HepG2 (cell line): ENCODE measurements at regions not wholly inside any gene's neighbourhood (a gene's known extent, or its start where the extent isn't known, plus 50 kb on each side); places are given as distances from the start of the nearest gene placed in this dataset.
A peak's percentile ranks its signal among the peaks of the same experiment; 100 is the strongest.

Source experiments
- BORCS8-MEF2B ChIP-seq: sonication (generic); formaldehyde crosslinking; IDR thresholded peaks from 2 replicates; pipeline ENCODE4 v1.8.0; 2022; ENCODE audit warnings: mild to moderate bottlenecking, missing genetic modification reagents
- EP300 ChIP-seq, 3 experiments: sonication (generic) in 1 of 3; formaldehyde crosslinking in 1 of 3; IDR thresholded peaks; 2 replicates each; pipeline versions ENCODE4 v1.5.1 to v1.6.1; 2011 to 2020; ENCODE audit warnings: low read depth in 2 of 3, low read length in 2 of 3, borderline replicate concordance in 1 of 3, improper control_type of control experiment in 1 of 3, mild to moderate bottlenecking in 1 of 3, missing genetic modification reagents in 1 of 3, moderate library complexity in 1 of 3
- FOSL2 ChIP-seq: sonication (generic); formaldehyde crosslinking; IDR thresholded peaks from 2 replicates; pipeline ENCODE4 v1.4.0; 2020; ENCODE audit warnings: missing genetic modification reagents
- GFI1 ChIP-seq: sonication (generic); formaldehyde crosslinking; IDR thresholded peaks from 2 replicates; pipeline ENCODE4 v1.5.0; 2020; ENCODE audit warnings: missing genetic modification reagents, mild to moderate bottlenecking, borderline replicate concordance
- HNRNPH1 ChIP-seq: fragments of 200-400 bp; formaldehyde crosslinking; optimal IDR thresholded peaks from 2 replicates; pipeline ENCODE3; 2017; ENCODE audit warnings: mild to moderate bottlenecking, low read depth, low read length
- NFE2 ChIP-seq: sonication (generic); formaldehyde crosslinking; IDR thresholded peaks from 2 replicates; pipeline ENCODE4 v1.4.0; 2020; ENCODE audit warnings: missing genetic modification reagents
- RBAK ChIP-seq: sonication (generic); formaldehyde crosslinking; IDR thresholded peaks from 2 replicates; pipeline ENCODE4 v1.5.1; 2020; ENCODE audit warnings: mild to moderate bottlenecking, missing genetic modification reagents
- RCOR2 ChIP-seq: IDR thresholded peaks from 2 replicates; pipeline ENCODE4 v1.6.1; 2016; ENCODE audit warnings: missing biosample characterization, missing genetic modification reagents
- SALL1 ChIP-seq: sonication (generic); formaldehyde crosslinking; IDR thresholded peaks from 2 replicates; pipeline ENCODE4 v1.8.0; 2022; ENCODE audit warnings: mild to moderate bottlenecking, missing genetic modification reagents
- SSRP1 ChIP-seq: IDR thresholded peaks from 2 replicates; pipeline ENCODE4 v1.6.1; 2016; ENCODE audit warnings: control low read depth
- TCF7 ChIP-seq: sonication (generic); IDR thresholded peaks from 2 replicates; pipeline ENCODE4 v1.6.1; 2016; ENCODE audit warnings: antibody characterized with exemption, low read depth
- YEATS2 ChIP-seq: sonication (generic); formaldehyde crosslinking; IDR thresholded peaks from 2 replicates; pipeline ENCODE4 v1.4.0; 2020; ENCODE audit warnings: missing genetic modification reagents, borderline replicate concordance
- ZFP36 ChIP-seq: fragments of 150-350 bp; IDR thresholded peaks from 2 replicates; pipeline ENCODE4 v1.6.1; 2018; ENCODE audit warnings: borderline replicate concordance, low read length, low read depth; ENCODE audit not compliant: partially characterized antibody
- ZMYM4 ChIP-seq: sonication (generic); formaldehyde crosslinking; IDR thresholded peaks from 2 replicates; pipeline ENCODE4 v1.8.1; 2023; ENCODE audit warnings: mild to moderate bottlenecking, missing genetic modification reagents
- ZNF33B ChIP-seq: sonication (generic); formaldehyde crosslinking; IDR thresholded peaks from 2 replicates; pipeline ENCODE4 v1.5.1; 2020; ENCODE audit warnings: mild to moderate bottlenecking, missing genetic modification reagents
- ZNF354B ChIP-seq: sonication (generic); formaldehyde crosslinking; IDR thresholded peaks from 2 replicates; pipeline ENCODE4 v1.8.0; 2022; ENCODE audit warnings: mild to moderate bottlenecking, missing genetic modification reagents
- ZNF644 ChIP-seq: IDR thresholded peaks from 2 replicates; pipeline ENCODE4 v1.6.1; 2016; ENCODE audit warnings: low read depth
- ZNF747 ChIP-seq: sonication (generic); formaldehyde crosslinking; IDR thresholded peaks from 2 replicates; pipeline ENCODE4 v1.8.1; 2023; ENCODE audit warnings: missing genetic modification reagents, mild to moderate bottlenecking, borderline replicate concordance
- ZNF792 ChIP-seq: IDR thresholded peaks from 2 replicates; pipeline ENCODE4 v1.6.1; 2016
- TF ChIP-seq, protein P1 (sequence below): sonication (generic); formaldehyde crosslinking; IDR thresholded peaks from 2 replicates; pipeline ENCODE4 v1.5.1; 2020; ENCODE audit warnings: mild to moderate bottlenecking, moderate library complexity, missing genetic modification reagents
- TF ChIP-seq, protein P2 (sequence below): sonication (generic); formaldehyde crosslinking; IDR thresholded peaks from 2 replicates; pipeline ENCODE4 v1.5.0; 2020; ENCODE audit warnings: mild to moderate bottlenecking, missing genetic modification reagents
- TF ChIP-seq, protein P3 (sequence below), 2 experiments: sonication (generic) in 1 of 2; formaldehyde crosslinking in 1 of 2; IDR thresholded peaks; 2 replicates each; pipeline versions ENCODE4 v1.4.0 to v1.6.1; 2018 to 2020; ENCODE audit warnings: missing genetic modification reagents in 2 of 2, borderline replicate concordance in 1 of 2, low read depth in 1 of 2, mild to moderate bottlenecking in 1 of 2, missing biosample characterization in 1 of 2
- TF ChIP-seq, protein P4 (sequence below): sonication (generic); formaldehyde crosslinking; IDR thresholded peaks from 2 replicates; pipeline ENCODE4 v1.4.0; 2020; ENCODE audit warnings: missing genetic modification reagents; ENCODE audit errors: not compliant biosample characterization

DNA sequence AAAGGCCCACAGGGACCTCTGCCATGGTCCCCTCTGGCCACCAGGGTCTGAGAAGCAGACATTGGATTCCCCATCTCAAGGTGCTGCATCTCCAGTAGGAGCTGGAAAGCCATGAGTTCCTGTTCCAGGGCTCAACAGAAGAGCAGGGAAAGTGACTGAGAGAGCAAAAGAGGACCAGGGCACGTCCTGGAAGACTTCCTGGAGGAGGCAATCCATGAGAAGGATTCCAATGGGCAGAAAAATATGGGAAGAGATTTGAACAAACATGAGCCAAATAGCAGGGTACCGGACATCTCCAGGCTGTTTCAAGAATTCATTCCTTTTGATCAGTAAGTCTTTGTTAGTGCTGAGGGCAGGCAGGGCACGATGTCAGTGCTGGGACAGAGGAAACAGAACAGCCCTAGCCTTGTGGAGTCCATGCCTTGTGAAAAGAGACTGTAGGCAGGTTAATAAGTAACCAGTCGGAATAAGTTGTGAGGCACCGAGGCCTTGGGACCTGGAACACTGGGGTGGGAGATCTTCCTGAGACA, 72.8 kb upstream of the TWIST2 start (continued):
- no peak for TF ChIP-seq NFE2 (CRISPR knock-in tag)
- no peak for TF ChIP-seq YEATS2 (CRISPR knock-in tag)
- TF ChIP-seq ZNF747: peak; percentile 12; the same call in 1 of the 2 replicates
- TF ChIP-seq ZNF354B: no peak
- TF ChIP-seq, protein P1, sequence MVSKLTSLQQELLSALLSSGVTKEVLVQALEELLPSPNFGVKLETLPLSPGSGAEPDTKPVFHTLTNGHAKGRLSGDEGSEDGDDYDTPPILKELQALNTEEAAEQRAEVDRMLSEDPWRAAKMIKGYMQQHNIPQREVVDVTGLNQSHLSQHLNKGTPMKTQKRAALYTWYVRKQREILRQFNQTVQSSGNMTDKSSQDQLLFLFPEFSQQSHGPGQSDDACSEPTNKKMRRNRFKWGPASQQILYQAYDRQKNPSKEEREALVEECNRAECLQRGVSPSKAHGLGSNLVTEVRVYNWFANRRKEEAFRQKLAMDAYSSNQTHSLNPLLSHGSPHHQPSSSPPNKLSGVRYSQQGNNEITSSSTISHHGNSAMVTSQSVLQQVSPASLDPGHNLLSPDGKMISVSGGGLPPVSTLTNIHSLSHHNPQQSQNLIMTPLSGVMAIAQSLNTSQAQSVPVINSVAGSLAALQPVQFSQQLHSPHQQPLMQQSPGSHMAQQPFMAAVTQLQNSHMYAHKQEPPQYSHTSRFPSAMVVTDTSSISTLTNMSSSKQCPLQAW (CRISPR knock-in tag): peak; percentile 95
- no peak for TF ChIP-seq EP300 (IDR thresholded peaks at IDR 0.05; ENCODE audit: low read depth in 2 of 2, low read length in 2 of 2)
- no peak for TF ChIP-seq EP300 (CRISPR knock-in tag; IDR thresholded peaks at IDR 0.05; ENCODE audit: borderline replicate concordance)
- TF ChIP-seq HNRNPH1: no peak
- TF ChIP-seq ZFP36: peak; percentile 97
- TF ChIP-seq RCOR2 (CRISPR knock-in tag): peak; percentile 75; the same call in 1 of the 2 replicates
- no peak for TF ChIP-seq ZMYM4 (CRISPR knock-in tag)
- TF ChIP-seq FOSL2 (CRISPR knock-in tag): peak; percentile 36
- 0 out of 2 replicates have a peak, but pooled peaks have one; percentile 23 for TF ChIP-seq SALL1 (CRISPR knock-in tag)
- TF ChIP-seq, protein P2, sequence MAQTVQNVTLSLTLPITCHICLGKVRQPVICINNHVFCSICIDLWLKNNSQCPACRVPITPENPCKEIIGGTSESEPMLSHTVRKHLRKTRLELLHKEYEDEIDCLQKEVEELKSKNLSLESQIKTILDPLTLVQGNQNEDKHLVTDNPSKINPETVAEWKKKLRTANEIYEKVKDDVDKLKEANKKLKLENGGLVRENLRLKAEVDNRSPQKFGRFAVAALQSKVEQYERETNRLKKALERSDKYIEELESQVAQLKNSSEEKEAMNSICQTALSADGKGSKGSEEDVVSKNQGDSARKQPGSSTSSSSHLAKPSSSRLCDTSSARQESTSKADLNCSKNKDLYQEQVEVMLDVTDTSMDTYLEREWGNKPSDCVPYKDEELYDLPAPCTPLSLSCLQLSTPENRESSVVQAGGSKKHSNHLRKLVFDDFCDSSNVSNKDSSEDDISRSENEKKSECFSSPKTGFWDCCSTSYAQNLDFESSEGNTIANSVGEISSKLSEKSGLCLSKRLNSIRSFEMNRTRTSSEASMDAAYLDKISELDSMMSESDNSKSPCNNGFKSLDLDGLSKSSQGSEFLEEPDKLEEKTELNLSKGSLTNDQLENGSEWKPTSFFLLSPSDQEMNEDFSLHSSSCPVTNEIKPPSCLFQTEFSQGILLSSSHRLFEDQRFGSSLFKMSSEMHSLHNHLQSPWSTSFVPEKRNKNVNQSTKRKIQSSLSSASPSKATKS (CRISPR knock-in tag): no peak
- TF ChIP-seq BORCS8-MEF2B (CRISPR knock-in tag): peak; percentile 54; the same call in 1 of the 2 replicates
- TF ChIP-seq SSRP1 (CRISPR knock-in tag): 0 out of 2 replicates have a peak, but pooled peaks have one; percentile 21
- TF ChIP-seq RBAK (CRISPR knock-in tag): no peak
- TF ChIP-seq, protein P3, sequence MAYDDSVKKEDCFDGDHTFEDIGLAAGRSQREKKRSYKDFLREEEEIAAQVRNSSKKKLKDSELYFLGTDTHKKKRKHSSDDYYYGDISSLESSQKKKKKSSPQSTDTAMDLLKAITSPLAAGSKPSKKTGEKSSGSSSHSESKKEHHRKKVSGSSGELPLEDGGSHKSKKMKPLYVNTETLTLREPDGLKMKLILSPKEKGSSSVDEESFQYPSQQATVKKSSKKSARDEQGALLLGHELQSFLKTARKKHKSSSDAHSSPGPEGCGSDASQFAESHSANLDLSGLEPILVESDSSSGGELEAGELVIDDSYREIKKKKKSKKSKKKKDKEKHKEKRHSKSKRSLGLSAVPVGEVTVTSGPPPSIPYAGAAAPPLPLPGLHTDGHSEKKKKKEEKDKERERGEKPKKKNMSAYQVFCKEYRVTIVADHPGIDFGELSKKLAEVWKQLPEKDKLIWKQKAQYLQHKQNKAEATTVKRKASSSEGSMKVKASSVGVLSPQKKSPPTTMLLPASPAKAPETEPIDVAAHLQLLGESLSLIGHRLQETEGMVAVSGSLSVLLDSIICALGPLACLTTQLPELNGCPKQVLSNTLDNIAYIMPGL (CRISPR knock-in tag; IDR thresholded peaks at IDR 0.05; ENCODE audit: borderline replicate concordance in 1 of 2, low read depth in 1 of 2): 0 out of 4 replicates have a peak, but pooled peaks of 1 of the 2 experiments have one; percentile 5
- TF ChIP-seq, protein P4, sequence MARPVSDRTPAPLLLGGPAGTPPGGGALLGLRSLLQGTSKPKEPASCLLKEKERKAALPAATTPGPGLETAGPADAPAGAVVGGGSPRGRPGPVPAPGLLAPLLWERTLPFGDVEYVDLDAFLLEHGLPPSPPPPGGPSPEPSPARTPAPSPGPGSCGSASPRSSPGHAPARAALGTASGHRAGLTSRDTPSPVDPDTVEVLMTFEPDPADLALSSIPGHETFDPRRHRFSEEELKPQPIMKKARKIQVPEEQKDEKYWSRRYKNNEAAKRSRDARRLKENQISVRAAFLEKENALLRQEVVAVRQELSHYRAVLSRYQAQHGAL (CRISPR knock-in tag): no peak
- TF ChIP-seq ZNF33B (CRISPR knock-in tag): no peak
- TF ChIP-seq ZNF792 (CRISPR knock-in tag): 0 out of 2 replicates have a peak, but pooled peaks have one; percentile 32
- TF ChIP-seq GFI1 (CRISPR knock-in tag): peak; percentile 94
- peak; percentile 11; the same call in 1 of the 2 replicates for TF ChIP-seq TCF7
- peak; percentile 50; the same call in 1 of the 2 replicates for TF ChIP-seq ZNF644
